ENCODE measurements at regions not wholly inside any gene's neighbourhood (a gene's known extent, or its start where the extent isn't known, plus 50 kb on each side); places are given as distances from the start of the nearest gene placed in this dataset.

DNA sequence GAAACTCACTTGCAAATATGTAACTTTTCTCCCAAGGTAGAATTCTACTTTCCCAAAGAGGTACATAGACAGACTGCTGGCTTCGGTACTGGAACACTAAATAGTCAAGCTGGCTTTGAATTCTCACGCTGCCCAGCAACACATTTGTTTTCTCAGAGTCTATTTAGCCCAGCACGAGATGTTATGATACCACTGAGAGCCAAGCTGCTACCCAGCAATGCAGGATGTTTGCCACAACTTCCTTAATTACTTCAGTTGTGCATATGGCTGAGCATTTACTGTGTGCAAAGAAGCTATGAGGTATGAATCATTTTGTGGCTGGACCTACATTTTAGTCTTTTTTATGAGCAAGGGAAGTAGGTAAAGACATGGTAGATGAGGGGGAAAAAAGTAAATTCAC, 793.2 kb downstream of the PLA2G4A start:
- no peak for TF ChIP-seq TEAD4 (IDR thresholded peaks at IDR 0.05)
- no peak for TF ChIP-seq FOXM1 (IDR thresholded peaks at IDR 0.05; ENCODE audit: borderline replicate concordance, low read depth)
- TF ChIP-seq EP300 (IDR thresholded peaks at IDR 0.05; ENCODE audit: borderline replicate concordance) = no peak
- no peak for TF ChIP-seq TAF1 (IDR thresholded peaks at IDR 0.05; ENCODE audit: low read depth)
- TF ChIP-seq YY1 (IDR thresholded peaks at IDR 0.05; ENCODE audit: low read depth) = no peak
- TF ChIP-seq, protein P1, sequence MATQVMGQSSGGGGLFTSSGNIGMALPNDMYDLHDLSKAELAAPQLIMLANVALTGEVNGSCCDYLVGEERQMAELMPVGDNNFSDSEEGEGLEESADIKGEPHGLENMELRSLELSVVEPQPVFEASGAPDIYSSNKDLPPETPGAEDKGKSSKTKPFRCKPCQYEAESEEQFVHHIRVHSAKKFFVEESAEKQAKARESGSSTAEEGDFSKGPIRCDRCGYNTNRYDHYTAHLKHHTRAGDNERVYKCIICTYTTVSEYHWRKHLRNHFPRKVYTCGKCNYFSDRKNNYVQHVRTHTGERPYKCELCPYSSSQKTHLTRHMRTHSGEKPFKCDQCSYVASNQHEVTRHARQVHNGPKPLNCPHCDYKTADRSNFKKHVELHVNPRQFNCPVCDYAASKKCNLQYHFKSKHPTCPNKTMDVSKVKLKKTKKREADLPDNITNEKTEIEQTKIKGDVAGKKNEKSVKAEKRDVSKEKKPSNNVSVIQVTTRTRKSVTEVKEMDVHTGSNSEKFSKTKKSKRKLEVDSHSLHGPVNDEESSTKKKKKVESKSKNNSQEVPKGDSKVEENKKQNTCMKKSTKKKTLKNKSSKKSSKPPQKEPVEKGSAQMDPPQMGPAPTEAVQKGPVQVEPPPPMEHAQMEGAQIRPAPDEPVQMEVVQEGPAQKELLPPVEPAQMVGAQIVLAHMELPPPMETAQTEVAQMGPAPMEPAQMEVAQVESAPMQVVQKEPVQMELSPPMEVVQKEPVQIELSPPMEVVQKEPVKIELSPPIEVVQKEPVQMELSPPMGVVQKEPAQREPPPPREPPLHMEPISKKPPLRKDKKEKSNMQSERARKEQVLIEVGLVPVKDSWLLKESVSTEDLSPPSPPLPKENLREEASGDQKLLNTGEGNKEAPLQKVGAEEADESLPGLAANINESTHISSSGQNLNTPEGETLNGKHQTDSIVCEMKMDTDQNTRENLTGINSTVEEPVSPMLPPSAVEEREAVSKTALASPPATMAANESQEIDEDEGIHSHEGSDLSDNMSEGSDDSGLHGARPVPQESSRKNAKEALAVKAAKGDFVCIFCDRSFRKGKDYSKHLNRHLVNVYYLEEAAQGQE (IDR thresholded peaks at IDR 0.05; ENCODE audit: low read depth) = no peak
- no peak for TF ChIP-seq CEBPB (IDR thresholded peaks at IDR 0.05)
- no peak for TF ChIP-seq NFIC (IDR thresholded peaks at IDR 0.05)
- no peak for TF ChIP-seq CREB1 (IDR thresholded peaks at IDR 0.05; ENCODE audit: low read depth)
- TF ChIP-seq, protein P2, sequence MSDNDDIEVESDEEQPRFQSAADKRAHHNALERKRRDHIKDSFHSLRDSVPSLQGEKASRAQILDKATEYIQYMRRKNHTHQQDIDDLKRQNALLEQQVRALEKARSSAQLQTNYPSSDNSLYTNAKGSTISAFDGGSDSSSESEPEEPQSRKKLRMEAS (IDR thresholded peaks at IDR 0.05) = no peak
- no peak for TF ChIP-seq EGR1 (IDR thresholded peaks at IDR 0.05)
- TF ChIP-seq, protein P3, sequence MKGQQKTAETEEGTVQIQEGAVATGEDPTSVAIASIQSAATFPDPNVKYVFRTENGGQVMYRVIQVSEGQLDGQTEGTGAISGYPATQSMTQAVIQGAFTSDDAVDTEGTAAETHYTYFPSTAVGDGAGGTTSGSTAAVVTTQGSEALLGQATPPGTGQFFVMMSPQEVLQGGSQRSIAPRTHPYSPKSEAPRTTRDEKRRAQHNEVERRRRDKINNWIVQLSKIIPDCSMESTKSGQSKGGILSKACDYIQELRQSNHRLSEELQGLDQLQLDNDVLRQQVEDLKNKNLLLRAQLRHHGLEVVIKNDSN (IDR thresholded peaks at IDR 0.05) = no peak
- no peak for TF ChIP-seq RAD21 (IDR thresholded peaks at IDR 0.05; ENCODE audit: low read depth)
